ENCODE measurements at regions not wholly inside any gene's neighbourhood (a gene's known extent, or its start where the extent isn't known, plus 50 kb on each side); places are given as distances from the start of the nearest gene placed in this dataset.

DNA sequence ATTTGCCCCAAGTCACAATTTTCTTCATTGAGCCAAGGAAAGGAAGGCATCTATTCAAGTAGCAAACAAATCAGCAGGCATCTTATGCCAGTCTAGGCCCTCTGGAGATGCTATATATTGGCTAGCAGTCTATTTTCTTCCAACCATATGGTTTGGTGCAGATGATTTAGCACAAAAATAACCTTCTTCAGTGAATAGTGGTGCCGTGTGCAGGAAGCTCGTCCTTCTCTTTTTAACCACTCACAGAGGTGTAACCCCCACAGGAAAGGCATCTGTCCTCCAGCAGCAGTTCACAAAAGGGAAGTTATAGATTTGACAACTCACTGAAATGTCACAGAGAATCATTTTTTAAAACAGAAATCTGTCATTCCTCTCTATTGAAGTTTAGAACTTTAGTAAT lies 445.7 kb upstream of the SYT1 start:
- TF ChIP-seq CTCF (IDR thresholded peaks at IDR 0.05) (no peak), EP300 (IDR thresholded peaks at IDR 0.05) (no peak), POLR2A (IDR thresholded peaks at IDR 0.05) (no peak)
